Amygdala (tissue), 56 donors: ENCODE measurements at regions not wholly inside any gene's neighbourhood (a gene's known extent, or its start where the extent isn't known, plus 50 kb on each side); places are given as distances from the start of the nearest gene placed in this dataset.
A peak's percentile ranks its signal among the peaks of the same experiment; 100 is the strongest.
"Not testable (repeated sequence)": the region's sequence is repeated elsewhere in the genome, so short reads cannot be mapped to it uniquely, and the experiment has no call there.

Experiments
- DNase-seq, 56 donors: peaks; one replicate each; lab custom pipeline; 2025; lab: John Stamatoyannopoulos, UW

- no peak for DNase-seq
Observed at GRCh38 chr7:63043657-63044543, 954.7 kb upstream of the ZNF722 start.

GRCh38 chr7:63044721-63045120 lies 953.9 kb upstream of the ZNF722 start:
- DNase-seq, result no peak

GRCh38 chr7:63045575-63045974 lies 953.1 kb upstream of the ZNF722 start:
- DNase-seq, result no peak

- no peak for DNase-seq
Observed at GRCh38 chr7:63046612-63047011, 952.0 kb upstream of the ZNF722 start.

GRCh38 chr7:63047061-63047460 lies 951.6 kb upstream of the ZNF722 start:
- DNase-seq, result no peak

GRCh38 chr7:63047546-63047945 lies 951.1 kb upstream of the ZNF722 start:
- DNase-seq, result no peak

GRCh38 chr7:63054191-63054661 lies 944.4 kb upstream of the ZNF722 start:
- DNase-seq, result no peak

GRCh38 chr7:63057265-63057664 lies 941.4 kb upstream of the ZNF722 start:
- no peak for DNase-seq

GRCh38 chr7:63060701-63061100 lies 937.9 kb upstream of the ZNF722 start:
- DNase-seq, result not testable (repeated sequence)

- no peak for DNase-seq
Observed at GRCh38 chr7:63065684-63066083, 933.0 kb upstream of the ZNF722 start.

- not testable (repeated sequence) for DNase-seq
Observed at GRCh38 chr7:63066235-63066634, 932.4 kb upstream of the ZNF722 start.

- DNase-seq, result peak in 5 of 56 donors; percentile 1 to 14 (median 8)
Observed at GRCh38 chr7:63067897-63068585, 930.6 kb upstream of the ZNF722 start.

- DNase-seq, result no peak
Observed at GRCh38 chr7:63070696-63071095, 928.0 kb upstream of the ZNF722 start.

- DNase-seq, result no peak
Observed at GRCh38 chr7:63071396-63071795, 927.3 kb upstream of the ZNF722 start.

- DNase-seq, result no peak
Observed at GRCh38 chr7:63071920-63072319, 926.7 kb upstream of the ZNF722 start.

- DNase-seq, result no peak
Observed at GRCh38 chr7:63072806-63073205, 925.8 kb upstream of the ZNF722 start.

GRCh38 chr7:63073286-63073685 lies 925.4 kb upstream of the ZNF722 start:
- no peak for DNase-seq

- DNase-seq, result no peak
Observed at GRCh38 chr7:63073736-63074135, 924.9 kb upstream of the ZNF722 start.

- DNase-seq, result no peak
Observed at GRCh38 chr7:63077841-63078240, 920.8 kb upstream of the ZNF722 start.

- no peak for DNase-seq
Observed at GRCh38 chr7:63080406-63080805, 918.2 kb upstream of the ZNF722 start.

GRCh38 chr7:63080831-63081230 lies 917.8 kb upstream of the ZNF722 start:
- no peak for DNase-seq
